ENCODE measurements at regions not wholly inside any gene's neighbourhood (a gene's known extent, or its start where the extent isn't known, plus 50 kb on each side); places are given as distances from the start of the nearest gene placed in this dataset.

- ChIA-PET POLR2A (ENCODE audit: low non-redundant PET) (no interaction called here), CTCF (interaction anchor here (0.6 kb wide), 1 partner anchor 490 kb away, joined by 3 read pairs; no protein-coding TSS in a partner anchor)
- no peak for DNase-seq (ENCODE audit: low spot score)
- TF ChIP-seq CTCF (conservative IDR thresholded peaks at IDR 0.05; ENCODE audit: low read depth), result no peak
- no peak overlapping the region for H3K27ac ChIP-seq
Observed at GRCh38 chr6:100144991-100145390, 151.0 kb upstream of the MCHR2 start.

DNA sequence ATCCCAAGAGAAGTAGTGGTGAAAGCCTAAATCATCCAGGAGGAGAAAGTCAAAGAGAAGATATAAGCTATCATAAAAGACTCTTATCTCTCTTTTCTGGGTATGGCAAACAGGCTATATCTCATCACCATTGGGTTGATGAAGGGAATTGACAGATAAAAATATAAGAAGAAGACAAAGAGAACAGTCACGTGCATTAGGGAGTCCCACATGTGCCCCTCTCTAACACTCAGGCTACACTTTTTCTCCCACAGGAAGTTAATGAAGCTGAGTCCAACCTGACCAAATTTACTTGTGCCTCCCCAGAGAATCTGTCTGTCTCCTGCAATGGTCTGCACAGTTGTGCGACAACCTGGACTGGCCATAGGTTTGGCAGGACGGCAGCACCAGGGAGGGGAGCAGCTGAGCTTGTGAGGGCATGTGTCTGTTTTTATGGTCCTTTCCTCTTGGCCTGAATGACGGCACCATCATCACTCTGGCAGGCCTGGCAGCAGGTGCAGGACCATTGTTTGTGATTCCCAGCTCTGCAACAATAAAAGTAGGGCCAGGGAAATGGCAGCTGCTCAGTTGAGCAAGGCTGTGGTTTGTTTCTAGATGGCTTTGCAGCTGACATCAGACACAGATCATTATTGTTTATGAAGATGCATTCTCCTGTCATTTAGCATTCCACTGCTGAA lies 144.5 kb upstream of the MCHR2 start:
- CTCF ChIA-PET, result interaction anchor here (0.6 to 1.3 kb wide), 2 partner anchors 14 to 22 kb away, joined by 3 read pairs; no protein-coding TSS in a partner anchor
- no peak overlapping the region for H3K27ac ChIP-seq
- DNase-seq (ENCODE audit: low spot score), result no peak
- POLR2A ChIA-PET (ENCODE audit: low non-redundant PET), result no interaction called here
- no peak for TF ChIP-seq CTCF (conservative IDR thresholded peaks at IDR 0.05; ENCODE audit: low read depth)

DNA sequence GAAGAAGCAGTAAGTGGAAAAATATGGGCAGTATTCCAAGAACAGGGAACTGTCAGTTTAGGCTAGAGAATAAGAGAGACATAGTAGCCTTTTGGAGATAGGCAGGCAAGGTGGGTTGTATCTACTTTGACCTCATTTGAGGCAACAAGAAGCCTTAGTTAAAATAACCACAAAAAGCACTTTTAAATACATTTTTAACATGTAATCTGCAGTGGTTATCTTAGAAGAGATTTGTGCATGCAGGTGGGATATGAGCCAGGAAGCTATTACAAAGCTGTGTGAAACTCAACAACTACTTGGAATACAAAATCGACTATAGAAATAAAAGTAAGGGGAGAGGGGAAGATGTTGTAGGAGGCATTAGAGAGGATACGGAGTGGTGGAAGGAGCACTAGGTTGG lies 143.7 kb upstream of the MCHR2 start:
- ChIA-PET CTCF (interaction anchor here (0.5 to 0.6 kb wide), 3 partner anchors 13 to 46 kb away, joined by 3 to 12 read pairs (median 4); no protein-coding TSS in a partner anchor), POLR2A (ENCODE audit: low non-redundant PET) (no interaction called here)
- H3K27ac ChIP-seq, result no peak overlapping the region
- DNase-seq (ENCODE audit: low spot score), result no peak
- TF ChIP-seq CTCF (conservative IDR thresholded peaks at IDR 0.05; ENCODE audit: low read depth), result no peak

DNA sequence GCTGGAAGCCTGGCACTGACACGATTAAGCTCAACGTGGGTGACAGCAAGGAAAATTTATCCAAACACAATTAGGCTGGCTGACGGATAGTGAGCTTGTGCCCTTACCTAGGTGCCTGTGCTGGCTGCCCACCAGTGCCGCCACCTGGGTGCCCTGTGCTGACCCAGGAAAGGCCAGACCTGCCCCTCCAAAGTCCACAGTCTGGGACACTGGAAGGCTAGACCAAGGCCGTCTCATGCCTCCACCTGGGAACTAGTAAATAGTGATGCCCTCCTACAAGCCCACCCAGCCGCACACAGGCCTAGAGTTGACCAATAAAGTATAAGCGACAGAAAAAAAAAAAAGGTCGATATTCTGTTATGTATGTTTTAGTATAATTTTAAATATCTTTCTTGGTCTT lies 142.6 kb upstream of the MCHR2 start:
- H3K27ac ChIP-seq, result no peak overlapping the region
- TF ChIP-seq CTCF (conservative IDR thresholded peaks at IDR 0.05; ENCODE audit: low read depth), result no peak
- ChIA-PET POLR2A (ENCODE audit: low non-redundant PET) (no interaction called here), CTCF (no interaction called here)
- DNase-seq (ENCODE audit: low spot score), result no peak

DNA sequence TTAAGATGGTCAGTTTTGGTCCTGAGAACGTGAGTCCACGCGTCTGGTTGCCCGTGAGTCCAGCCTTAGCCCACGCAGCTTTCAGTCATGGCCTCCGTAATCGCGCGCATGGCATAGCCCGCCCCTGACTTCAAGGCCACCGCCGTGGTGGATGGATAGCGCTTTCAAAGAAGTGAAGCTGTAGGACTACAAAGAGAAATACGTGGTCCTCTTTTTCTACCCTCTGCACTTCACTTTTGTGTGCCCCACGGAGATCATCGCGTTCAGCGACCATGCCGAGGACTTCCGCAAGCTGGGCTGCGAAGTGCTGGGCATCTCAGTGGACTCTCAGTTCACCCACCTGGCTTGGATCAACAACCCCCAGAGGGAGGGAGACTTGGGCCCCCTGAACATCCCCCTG lies 142.0 kb upstream of the MCHR2 start:
- CTCF ChIA-PET, result no interaction called here
- TF ChIP-seq CTCF (conservative IDR thresholded peaks at IDR 0.05; ENCODE audit: low read depth), result no peak
- H3K27ac ChIP-seq, result no peak overlapping the region
- POLR2A ChIA-PET (ENCODE audit: low non-redundant PET), result no interaction called here
- DNase-seq (ENCODE audit: low spot score), result no peak

- CTCF ChIA-PET, result no interaction called here
- POLR2A ChIA-PET (ENCODE audit: low non-redundant PET), result no interaction called here
- no peak for TF ChIP-seq CTCF (conservative IDR thresholded peaks at IDR 0.05; ENCODE audit: low read depth)
Observed at GRCh38 chr6:100134703-100135102, 140.7 kb upstream of the MCHR2 start.

More at GRCh38 chr6:100134703-100135102, 140.7 kb upstream of the MCHR2 start:
- no peak for DNase-seq (ENCODE audit: low spot score)
- H3K27ac ChIP-seq, result no peak overlapping the region
